ENCODE measurements at regions not wholly inside any gene's neighbourhood (a gene's known extent, or its start where the extent isn't known, plus 50 kb on each side); places are given as distances from the start of the nearest gene placed in this dataset.

- TF ChIP-seq CTCF (IDR thresholded peaks at IDR 0.05) (no peak), POLR2A (IDR thresholded peaks at IDR 0.05) (no peak)
Measured at GRCh38 chr11:37995886-37996285, 1397.8 kb upstream of the RAG2 start.

Measured in uterus (tissue), 2 donors.